ENCODE measurements at regions not wholly inside any gene's neighbourhood (a gene's known extent, or its start where the extent isn't known, plus 50 kb on each side); places are given as distances from the start of the nearest gene placed in this dataset.
"Not testable (repeated sequence)": the region's sequence is repeated elsewhere in the genome, so short reads cannot be mapped to it uniquely, and the experiment has no call there.

DNA sequence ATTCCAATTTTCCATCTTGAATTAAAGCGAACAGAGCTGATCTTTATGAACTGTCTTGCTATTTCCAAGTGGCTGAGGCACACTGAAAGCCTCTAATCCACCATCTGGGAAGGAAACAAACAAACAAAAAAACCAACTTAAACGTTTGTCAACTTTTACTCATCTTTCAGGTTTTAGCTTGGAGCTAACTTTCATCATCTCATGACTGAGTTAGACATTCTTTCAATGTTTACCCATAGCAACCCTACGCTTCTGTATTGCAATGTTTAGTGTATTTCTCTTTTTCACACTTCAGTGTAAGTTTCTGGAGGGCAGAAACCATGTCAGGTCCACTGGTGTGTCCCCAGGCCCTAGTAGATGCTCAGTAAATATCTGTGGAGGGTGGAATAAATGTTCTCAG lies 343.8 kb downstream of the GBA3 start:
- H3K4me1 ChIP-seq (ENCODE audit: control insufficient read depth, insufficient read depth, low read length), result no peaks in the 10 kb centered on the region
- no peaks in the 10 kb centered on the region for H3K27me3 ChIP-seq (ENCODE audit: control insufficient read depth, insufficient read depth, low read length, poor library complexity, severe bottlenecking)
- H3K27ac ChIP-seq (ENCODE audit: insufficient read depth, low read depth, low read length, poor library complexity, severe bottlenecking), result no peak overlapping the region
- H3K36me3 ChIP-seq (ENCODE audit: control insufficient read depth, insufficient read depth, low read length), result no peaks in the 10 kb centered on the region
- H3K4me3 ChIP-seq (ENCODE audit: insufficient read depth, low read depth, low read length), result no peak overlapping the region
- H3K9me3 ChIP-seq (ENCODE audit: control insufficient read depth, low read length), result no peaks in the 10 kb centered on the region
- 81 to 93% methylated on average over 3 of the region's 3 CpGs for WGBS, 2 experiments

DNA sequence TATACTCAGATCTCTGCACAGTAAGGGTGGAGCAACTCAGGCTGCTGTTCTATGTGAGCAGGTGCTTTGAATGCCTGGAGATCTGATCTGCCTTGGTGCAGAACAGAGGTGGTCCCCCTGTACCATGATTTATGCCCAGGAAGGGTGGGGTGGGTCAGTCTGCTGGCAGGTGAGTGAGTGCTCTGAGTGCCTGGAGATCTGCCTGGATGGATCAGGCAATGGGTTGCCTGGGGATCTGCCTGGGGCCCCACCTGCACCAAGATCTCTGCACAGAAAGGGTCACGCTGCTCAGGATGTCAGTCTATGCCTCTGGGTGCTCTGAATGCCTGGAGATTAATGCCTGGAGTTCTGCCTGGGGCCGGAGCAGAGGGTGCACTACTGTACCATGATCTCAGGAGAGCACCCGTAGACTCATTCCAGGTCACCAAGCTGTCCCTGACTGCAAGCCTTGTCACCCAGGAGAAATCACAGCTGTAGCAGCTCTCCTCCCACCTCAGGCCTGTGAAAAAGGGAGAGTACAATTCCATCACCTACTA lies 342.9 kb downstream of the GBA3 start:
- no peak overlapping the region for H3K4me3 ChIP-seq (ENCODE audit: insufficient read depth, low read depth, low read length)
- no peaks in the 10 kb centered on the region for H3K9me3 ChIP-seq (ENCODE audit: control insufficient read depth, low read length)
- WGBS, 2 experiments, result 93 to 95% methylated on average over 3 of the region's 3 CpGs
- H3K27ac ChIP-seq (ENCODE audit: insufficient read depth, low read depth, low read length, poor library complexity, severe bottlenecking), result no peak overlapping the region
- no peaks in the 10 kb centered on the region for H3K4me1 ChIP-seq (ENCODE audit: control insufficient read depth, insufficient read depth, low read length)
- H3K27me3 ChIP-seq (ENCODE audit: control insufficient read depth, insufficient read depth, low read length, poor library complexity, severe bottlenecking), result no peaks in the 10 kb centered on the region
- no peaks in the 10 kb centered on the region for H3K36me3 ChIP-seq (ENCODE audit: control insufficient read depth, insufficient read depth, low read length)

DNA sequence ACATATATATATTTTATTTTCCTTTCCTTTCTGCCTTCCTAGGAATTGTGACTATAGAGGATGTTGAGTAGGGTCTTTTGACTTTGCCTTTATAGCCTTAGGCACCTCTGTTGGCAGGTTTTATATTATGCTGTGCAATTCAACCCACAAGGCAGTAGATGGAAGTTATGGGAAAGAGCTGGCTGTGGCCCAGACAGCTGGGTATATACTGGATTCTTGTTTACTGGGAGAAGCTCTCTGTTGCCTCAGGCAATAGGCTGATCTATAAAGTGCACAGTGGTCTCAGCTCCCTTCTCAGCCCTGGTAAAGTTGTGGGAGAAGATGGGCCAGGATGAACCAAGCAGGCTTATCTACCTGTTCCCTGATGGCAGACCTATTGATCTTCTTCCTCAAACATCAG lies 342.0 kb downstream of the GBA3 start:
- no peaks in the 10 kb centered on the region for H3K4me1 ChIP-seq (ENCODE audit: control insufficient read depth, insufficient read depth, low read length)
- no peaks in the 10 kb centered on the region for H3K9me3 ChIP-seq (ENCODE audit: control insufficient read depth, low read length)
- no peaks in the 10 kb centered on the region for H3K36me3 ChIP-seq (ENCODE audit: control insufficient read depth, insufficient read depth, low read length)
- no peak overlapping the region for H3K4me3 ChIP-seq (ENCODE audit: insufficient read depth, low read depth, low read length)
- H3K27ac ChIP-seq (ENCODE audit: insufficient read depth, low read depth, low read length, poor library complexity, severe bottlenecking), result no peak overlapping the region
- no peaks in the 10 kb centered on the region for H3K27me3 ChIP-seq (ENCODE audit: control insufficient read depth, insufficient read depth, low read length, poor library complexity, severe bottlenecking)

DNA sequence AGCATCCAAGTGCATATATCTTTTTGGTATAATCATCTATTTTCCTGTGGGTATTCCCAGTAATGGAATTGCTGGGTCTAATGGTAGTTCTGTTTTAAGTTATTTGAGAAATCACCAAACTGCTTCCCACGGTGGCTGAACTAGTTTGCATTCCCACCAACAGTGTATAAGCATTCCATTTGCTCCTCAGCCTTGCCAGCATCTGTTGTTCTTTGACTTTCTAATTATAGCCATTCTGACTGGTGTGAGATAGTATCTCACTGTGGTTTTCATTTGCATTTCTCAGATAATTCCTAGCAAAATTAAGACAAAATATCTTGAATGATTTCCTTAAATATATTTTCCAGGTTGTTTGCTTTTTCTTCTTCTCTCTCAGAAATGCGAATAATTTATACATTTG lies 341.1 kb downstream of the GBA3 start:
- Histone ChIP-seq H3K36me3 (ENCODE audit: control insufficient read depth, insufficient read depth, low read length) (no peaks in the 10 kb centered on the region), H3K27ac (ENCODE audit: insufficient read depth, low read depth, low read length, poor library complexity, severe bottlenecking) (no peak overlapping the region), H3K27me3 (ENCODE audit: control insufficient read depth, insufficient read depth, low read length, poor library complexity, severe bottlenecking) (no peaks in the 10 kb centered on the region), H3K4me3 (ENCODE audit: insufficient read depth, low read depth, low read length) (no peak overlapping the region), H3K9me3 (ENCODE audit: control insufficient read depth, low read length) (no peaks in the 10 kb centered on the region), H3K4me1 (ENCODE audit: control insufficient read depth, insufficient read depth, low read length) (no peaks in the 10 kb centered on the region)
- WGBS, 2 experiments, result 50 to 58% methylated on average over 1 to 2 of the region's 2 CpGs

DNA sequence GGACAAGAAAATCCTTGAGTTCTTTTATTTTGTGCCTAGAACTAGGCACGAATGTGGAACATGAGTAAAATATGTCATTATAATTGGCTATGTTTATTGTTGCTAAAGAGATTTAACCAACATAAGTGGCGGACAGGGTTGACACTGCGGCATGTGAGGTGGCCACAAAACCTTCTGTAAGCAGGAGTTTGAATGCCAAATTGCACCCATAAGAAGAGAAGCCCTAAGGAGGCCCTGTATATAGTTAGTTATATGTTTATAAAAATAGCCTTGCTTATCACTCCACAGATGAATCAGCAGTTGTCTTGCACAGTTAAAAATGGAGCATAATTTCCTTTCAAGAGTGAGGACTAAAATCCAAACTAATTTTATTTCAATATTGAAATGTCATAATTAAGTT lies 336.1 kb downstream of the GBA3 start:
- H3K36me3 ChIP-seq (ENCODE audit: control insufficient read depth, insufficient read depth, low read length), result no peaks in the 10 kb centered on the region
- 94 to 97% methylated on average over 3 of the region's 3 CpGs for WGBS, 2 experiments
- H3K4me1 ChIP-seq (ENCODE audit: control insufficient read depth, insufficient read depth, low read length), result no peaks in the 10 kb centered on the region
- H3K4me3 ChIP-seq (ENCODE audit: insufficient read depth, low read depth, low read length), result no peak overlapping the region
- H3K27ac ChIP-seq (ENCODE audit: insufficient read depth, low read depth, low read length, poor library complexity, severe bottlenecking), result no peak overlapping the region
- no peaks in the 10 kb centered on the region for H3K27me3 ChIP-seq (ENCODE audit: control insufficient read depth, insufficient read depth, low read length, poor library complexity, severe bottlenecking)
- no peaks in the 10 kb centered on the region for H3K9me3 ChIP-seq (ENCODE audit: control insufficient read depth, low read length)

DNA sequence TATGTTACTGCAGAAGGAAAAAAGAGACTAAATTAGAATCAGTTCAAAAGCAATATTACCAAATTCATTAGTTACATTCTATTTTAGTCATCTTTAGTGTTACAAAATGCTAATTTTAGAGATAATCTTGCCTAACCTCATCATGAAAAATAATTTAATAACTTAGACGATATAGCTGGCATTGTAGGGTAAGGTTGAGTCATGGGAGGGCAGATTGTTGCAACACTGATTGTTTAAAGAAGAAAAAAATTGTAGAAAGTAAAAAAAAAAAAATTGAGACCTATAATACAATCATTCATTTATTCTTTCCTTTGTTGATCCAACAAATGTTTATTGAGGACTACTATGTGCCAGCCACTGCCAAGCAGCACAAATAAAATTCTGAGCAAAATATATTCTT lies 330.9 kb downstream of the GBA3 start:
- H3K27ac ChIP-seq (ENCODE audit: insufficient read depth, low read depth, low read length, poor library complexity, severe bottlenecking), result no peak overlapping the region
- H3K27me3 ChIP-seq (ENCODE audit: control insufficient read depth, insufficient read depth, low read length, poor library complexity, severe bottlenecking), result no peaks in the 10 kb centered on the region
- no peaks in the 10 kb centered on the region for H3K9me3 ChIP-seq (ENCODE audit: control insufficient read depth, low read length)
- WGBS, 2 experiments, result no CpG with 5 or more reads among the region's 1 CpG
- H3K4me3 ChIP-seq (ENCODE audit: insufficient read depth, low read depth, low read length), result no peak overlapping the region
- no peaks in the 10 kb centered on the region for H3K4me1 ChIP-seq (ENCODE audit: control insufficient read depth, insufficient read depth, low read length)
- H3K36me3 ChIP-seq (ENCODE audit: control insufficient read depth, insufficient read depth, low read length), result no peaks in the 10 kb centered on the region

DNA sequence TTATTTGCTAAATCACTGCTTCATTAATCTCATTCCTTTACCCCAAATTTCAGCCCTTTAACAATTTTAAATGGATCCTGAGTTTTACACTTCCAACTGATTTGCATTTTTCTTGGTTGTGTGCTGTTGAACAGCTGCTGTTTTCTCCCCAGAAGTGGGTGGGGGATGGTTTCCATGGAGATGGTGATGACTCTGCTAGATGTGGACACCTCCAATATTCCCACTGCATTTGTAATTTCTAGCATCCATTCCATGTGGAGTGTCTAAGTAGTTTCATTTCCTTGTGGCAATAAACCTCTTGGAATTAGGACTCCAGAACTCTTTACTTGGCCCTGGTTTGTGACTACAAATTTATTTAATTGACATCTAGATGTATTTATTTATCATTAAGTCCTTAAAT lies 330.4 kb downstream of the GBA3 start:
- H3K9me3 ChIP-seq (ENCODE audit: control insufficient read depth, low read length), result no peaks in the 10 kb centered on the region
- H3K4me3 ChIP-seq (ENCODE audit: insufficient read depth, low read depth, low read length), result no peak overlapping the region
- H3K4me1 ChIP-seq (ENCODE audit: control insufficient read depth, insufficient read depth, low read length), result no peaks in the 10 kb centered on the region
- no peak overlapping the region for H3K27ac ChIP-seq (ENCODE audit: insufficient read depth, low read depth, low read length, poor library complexity, severe bottlenecking)
- H3K27me3 ChIP-seq (ENCODE audit: control insufficient read depth, insufficient read depth, low read length, poor library complexity, severe bottlenecking), result no peaks in the 10 kb centered on the region
- no peaks in the 10 kb centered on the region for H3K36me3 ChIP-seq (ENCODE audit: control insufficient read depth, insufficient read depth, low read length)

DNA sequence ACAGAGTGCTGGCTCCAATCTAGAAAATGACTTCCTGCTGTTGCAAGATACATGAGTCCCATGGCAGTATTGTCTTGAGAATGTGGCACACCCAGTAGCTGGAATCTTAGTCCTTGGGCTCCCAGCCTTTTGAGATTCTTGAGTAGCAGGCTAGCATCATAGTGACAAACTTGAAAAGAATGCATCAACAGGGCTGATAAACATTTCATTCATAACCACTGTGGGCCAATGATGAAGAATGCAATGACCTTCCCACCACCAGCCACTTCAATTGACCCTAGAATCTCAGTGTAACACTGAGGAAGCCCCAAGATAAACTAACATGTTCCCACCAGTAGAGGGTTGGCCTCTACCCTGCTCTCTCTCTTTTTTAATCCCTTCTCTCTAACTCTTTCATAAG lies 329.3 kb downstream of the GBA3 start:
- no peaks in the 10 kb centered on the region for H3K27me3 ChIP-seq (ENCODE audit: control insufficient read depth, insufficient read depth, low read length, poor library complexity, severe bottlenecking)
- H3K4me1 ChIP-seq (ENCODE audit: control insufficient read depth, insufficient read depth, low read length), result no peaks in the 10 kb centered on the region
- H3K36me3 ChIP-seq (ENCODE audit: control insufficient read depth, insufficient read depth, low read length), result no peaks in the 10 kb centered on the region
- no peak overlapping the region for H3K4me3 ChIP-seq (ENCODE audit: insufficient read depth, low read depth, low read length)
- no peak overlapping the region for H3K27ac ChIP-seq (ENCODE audit: insufficient read depth, low read depth, low read length, poor library complexity, severe bottlenecking)
- no peaks in the 10 kb centered on the region for H3K9me3 ChIP-seq (ENCODE audit: control insufficient read depth, low read length)

DNA sequence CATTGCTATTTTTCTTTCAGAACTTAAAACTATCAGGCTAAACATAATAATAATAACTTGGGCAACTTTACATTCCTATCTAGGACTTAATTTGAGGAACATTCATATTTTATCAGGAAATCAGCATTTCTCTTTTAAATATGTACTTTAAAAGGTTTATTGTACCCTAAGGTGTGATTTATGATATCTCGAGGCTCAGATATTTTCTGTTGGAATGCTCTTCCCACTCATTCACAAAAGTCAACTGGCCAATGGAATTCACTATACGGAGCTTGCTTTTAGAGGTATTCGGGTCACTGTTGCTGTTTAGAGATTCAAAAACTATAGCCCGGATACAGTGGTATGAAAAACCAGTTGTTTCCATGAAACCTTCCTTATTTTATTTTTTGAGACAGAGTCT lies 328.3 kb downstream of the GBA3 start:
- H3K4me3 ChIP-seq (ENCODE audit: insufficient read depth, low read depth, low read length), result no peak overlapping the region
- no peaks in the 10 kb centered on the region for H3K27me3 ChIP-seq (ENCODE audit: control insufficient read depth, insufficient read depth, low read length, poor library complexity, severe bottlenecking)
- H3K27ac ChIP-seq (ENCODE audit: insufficient read depth, low read depth, low read length, poor library complexity, severe bottlenecking), result no peak overlapping the region
- no peaks in the 10 kb centered on the region for H3K9me3 ChIP-seq (ENCODE audit: control insufficient read depth, low read length)
- no peaks in the 10 kb centered on the region for H3K4me1 ChIP-seq (ENCODE audit: control insufficient read depth, insufficient read depth, low read length)
- 89 to 95% methylated on average over 4 of the region's 4 CpGs for WGBS, 2 experiments
- no peaks in the 10 kb centered on the region for H3K36me3 ChIP-seq (ENCODE audit: control insufficient read depth, insufficient read depth, low read length)

DNA sequence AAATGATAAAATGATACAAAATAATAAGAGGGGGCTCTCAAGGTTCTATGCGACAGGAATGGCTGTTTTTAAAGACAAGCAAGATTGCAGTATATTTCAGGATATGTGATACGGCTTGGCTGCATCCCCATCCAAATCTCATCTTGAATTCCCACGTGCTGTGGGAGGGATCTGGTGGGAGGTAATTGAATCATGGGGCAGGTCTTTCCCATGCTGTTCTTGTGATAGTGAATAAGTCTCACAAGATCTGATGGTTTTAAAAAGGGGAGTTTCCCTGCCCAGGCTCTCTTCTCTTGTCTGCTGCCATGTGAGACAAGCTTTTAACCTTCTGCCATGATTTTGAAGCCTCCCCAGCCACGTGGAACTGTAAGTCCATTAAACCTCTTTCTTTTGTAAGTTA lies 327.7 kb downstream of the GBA3 start:
- not testable (repeated sequence) for H3K9me3 ChIP-seq (ENCODE audit: control insufficient read depth, low read length); H3K4me3 ChIP-seq (ENCODE audit: insufficient read depth, low read depth, low read length); H3K4me1 ChIP-seq (ENCODE audit: control insufficient read depth, insufficient read depth, low read length); H3K27me3 ChIP-seq (ENCODE audit: control insufficient read depth, insufficient read depth, low read length, poor library complexity, severe bottlenecking); H3K27ac ChIP-seq (ENCODE audit: insufficient read depth, low read depth, low read length, poor library complexity, severe bottlenecking); H3K36me3 ChIP-seq (ENCODE audit: control insufficient read depth, insufficient read depth, low read length)
- WGBS, 2 experiments, result 83 to 92% methylated on average over 4 of the region's 4 CpGs

DNA sequence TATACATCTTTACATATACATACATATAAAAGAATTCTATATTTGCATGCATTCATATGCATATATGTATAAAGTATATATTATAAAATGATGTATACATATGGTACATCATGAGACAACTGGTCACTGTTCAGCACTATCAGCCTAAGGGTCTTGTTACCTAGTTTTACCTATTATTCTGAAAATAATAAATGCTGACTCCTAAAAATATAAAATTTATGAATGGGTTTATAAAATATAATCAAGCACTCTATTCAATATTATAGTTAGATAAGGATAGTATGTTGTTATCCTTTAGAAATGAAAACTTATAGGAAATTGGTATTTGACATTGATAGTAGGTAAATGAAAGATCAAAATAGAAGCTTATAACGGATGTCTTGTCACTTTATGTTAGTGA lies 324.2 kb downstream of the GBA3 start:
- no peaks in the 10 kb centered on the region for H3K27me3 ChIP-seq (ENCODE audit: control insufficient read depth, insufficient read depth, low read length, poor library complexity, severe bottlenecking)
- no peak overlapping the region for H3K4me3 ChIP-seq (ENCODE audit: insufficient read depth, low read depth, low read length)
- no peaks in the 10 kb centered on the region for H3K4me1 ChIP-seq (ENCODE audit: control insufficient read depth, insufficient read depth, low read length)
- no peaks in the 10 kb centered on the region for H3K36me3 ChIP-seq (ENCODE audit: control insufficient read depth, insufficient read depth, low read length)
- H3K27ac ChIP-seq (ENCODE audit: insufficient read depth, low read depth, low read length, poor library complexity, severe bottlenecking), result no peak overlapping the region
- WGBS, 2 experiments, result 92 to 100% methylated on average over 1 of the region's 1 CpG
- no peaks in the 10 kb centered on the region for H3K9me3 ChIP-seq (ENCODE audit: control insufficient read depth, low read length)

Measured in ectodermal cell (in vitro differentiated cells).